ENCODE measurements at regions not wholly inside any gene's neighbourhood (a gene's known extent, or its start where the extent isn't known, plus 50 kb on each side); places are given as distances from the start of the nearest gene placed in this dataset.

DNA sequence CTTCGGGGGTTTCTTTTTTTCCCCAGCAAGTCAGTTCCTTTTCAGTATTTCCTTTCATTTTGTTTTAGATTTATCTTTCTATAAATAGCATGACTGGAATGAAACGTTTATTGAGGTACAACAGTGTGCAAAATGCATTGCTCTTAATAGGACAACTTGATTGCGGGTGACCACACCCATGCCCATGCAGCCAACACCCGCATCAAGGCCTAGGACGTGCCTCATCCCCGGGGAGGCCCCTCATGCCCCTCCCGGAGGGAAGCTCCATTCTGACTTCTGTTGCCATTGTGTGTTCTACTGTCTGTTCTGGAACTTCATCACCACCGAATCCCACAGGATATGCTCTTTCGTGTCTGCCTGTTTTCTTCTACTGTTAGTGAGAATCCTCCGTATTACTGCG lies 82.2 kb downstream of the RPS6KA4 start:
- no peak overlapping the region for H2AFZ ChIP-seq (ENCODE audit: low read length)
- H3K27me3 ChIP-seq (ENCODE audit: insufficient read depth, low read length): peaks cover 9% of the 10 kb centered on the region; the same call in 1 of the 2 replicates
- no peaks in the 10 kb centered on the region for H4K20me1 ChIP-seq (ENCODE audit: insufficient read depth, low read length)
- no peak overlapping the region for H3K4me3 ChIP-seq (ENCODE audit: low read depth, low read length, poor library complexity, severe bottlenecking)
- no peak overlapping the region for H3K4me2 ChIP-seq (ENCODE audit: low read length)
- H3K9me2 ChIP-seq (ENCODE audit: low read depth, low read length): no peaks in the 10 kb centered on the region
- TF ChIP-seq EZH2 (IDR thresholded peaks at IDR 0.05; ENCODE audit: borderline replicate concordance, low read length): no peak
- TF ChIP-seq, protein P1, sequence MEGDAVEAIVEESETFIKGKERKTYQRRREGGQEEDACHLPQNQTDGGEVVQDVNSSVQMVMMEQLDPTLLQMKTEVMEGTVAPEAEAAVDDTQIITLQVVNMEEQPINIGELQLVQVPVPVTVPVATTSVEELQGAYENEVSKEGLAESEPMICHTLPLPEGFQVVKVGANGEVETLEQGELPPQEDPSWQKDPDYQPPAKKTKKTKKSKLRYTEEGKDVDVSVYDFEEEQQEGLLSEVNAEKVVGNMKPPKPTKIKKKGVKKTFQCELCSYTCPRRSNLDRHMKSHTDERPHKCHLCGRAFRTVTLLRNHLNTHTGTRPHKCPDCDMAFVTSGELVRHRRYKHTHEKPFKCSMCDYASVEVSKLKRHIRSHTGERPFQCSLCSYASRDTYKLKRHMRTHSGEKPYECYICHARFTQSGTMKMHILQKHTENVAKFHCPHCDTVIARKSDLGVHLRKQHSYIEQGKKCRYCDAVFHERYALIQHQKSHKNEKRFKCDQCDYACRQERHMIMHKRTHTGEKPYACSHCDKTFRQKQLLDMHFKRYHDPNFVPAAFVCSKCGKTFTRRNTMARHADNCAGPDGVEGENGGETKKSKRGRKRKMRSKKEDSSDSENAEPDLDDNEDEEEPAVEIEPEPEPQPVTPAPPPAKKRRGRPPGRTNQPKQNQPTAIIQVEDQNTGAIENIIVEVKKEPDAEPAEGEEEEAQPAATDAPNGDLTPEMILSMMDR (IDR thresholded peaks at IDR 0.05; ENCODE audit: low read length): no peak
- H3K9ac ChIP-seq (ENCODE audit: low read length): no peak overlapping the region
- H3K27ac ChIP-seq (ENCODE audit: low read depth, low read length, poor library complexity, severe bottlenecking): no peak overlapping the region
- H3K36me3 ChIP-seq (ENCODE audit: insufficient read depth, low read length): no peaks in the 10 kb centered on the region
- H3K79me2 ChIP-seq (ENCODE audit: insufficient read depth, low read length): no peaks in the 10 kb centered on the region
- H3F3A ChIP-seq (ENCODE audit: insufficient read depth, low read length): no peaks in the 10 kb centered on the region
- H3K4me1 ChIP-seq (ENCODE audit: insufficient read depth, low read length, severe bottlenecking): no peaks in the 10 kb centered on the region
- no peaks in the 10 kb centered on the region for H3K9me3 ChIP-seq (ENCODE audit: low read length)

DNA sequence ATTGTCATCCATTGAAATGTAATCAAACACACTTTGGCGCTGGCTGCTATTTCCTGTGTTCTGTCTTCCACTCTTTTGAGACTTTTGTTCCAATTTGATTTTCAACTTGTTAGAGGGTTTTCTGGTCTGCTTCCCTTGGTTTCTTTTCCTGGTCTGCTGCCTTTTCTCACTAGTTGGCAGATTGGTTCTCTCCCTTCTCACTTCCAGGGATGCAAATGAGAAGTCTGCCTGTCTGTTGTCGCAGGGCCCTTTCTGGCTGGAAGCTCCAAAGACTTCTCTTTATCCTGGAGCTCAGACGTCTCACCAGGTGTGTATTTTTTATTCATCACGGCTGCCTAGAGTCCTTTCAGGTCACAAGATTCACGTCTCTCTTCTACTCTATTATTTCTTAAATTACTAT lies 84.0 kb downstream of the RPS6KA4 start:
- H3K27me3 ChIP-seq (ENCODE audit: insufficient read depth, low read length): peaks cover 9% of the 10 kb centered on the region; the same call in 1 of the 2 replicates
- no peaks in the 10 kb centered on the region for H3K36me3 ChIP-seq (ENCODE audit: insufficient read depth, low read length)
- no peaks in the 10 kb centered on the region for H3K79me2 ChIP-seq (ENCODE audit: insufficient read depth, low read length)
- H3K4me2 ChIP-seq (ENCODE audit: low read length): no peak overlapping the region
- H3K9me3 ChIP-seq (ENCODE audit: low read length): no peaks in the 10 kb centered on the region
- TF ChIP-seq, protein P1 (IDR thresholded peaks at IDR 0.05; ENCODE audit: low read length): no peak
- no peak for TF ChIP-seq EZH2 (IDR thresholded peaks at IDR 0.05; ENCODE audit: borderline replicate concordance, low read length)
- H3K9me2 ChIP-seq (ENCODE audit: low read depth, low read length): no peaks in the 10 kb centered on the region
- no peak overlapping the region for H3K4me3 ChIP-seq (ENCODE audit: low read depth, low read length, poor library complexity, severe bottlenecking)
- H2AFZ ChIP-seq (ENCODE audit: low read length): no peak overlapping the region
- no peaks in the 10 kb centered on the region for H3F3A ChIP-seq (ENCODE audit: insufficient read depth, low read length)
- no peaks in the 10 kb centered on the region for H3K4me1 ChIP-seq (ENCODE audit: insufficient read depth, low read length, severe bottlenecking)
- no peak overlapping the region for H3K9ac ChIP-seq (ENCODE audit: low read length)
- H3K27ac ChIP-seq (ENCODE audit: low read depth, low read length, poor library complexity, severe bottlenecking): no peak overlapping the region
- H4K20me1 ChIP-seq (ENCODE audit: insufficient read depth, low read length): no peaks in the 10 kb centered on the region

DNA sequence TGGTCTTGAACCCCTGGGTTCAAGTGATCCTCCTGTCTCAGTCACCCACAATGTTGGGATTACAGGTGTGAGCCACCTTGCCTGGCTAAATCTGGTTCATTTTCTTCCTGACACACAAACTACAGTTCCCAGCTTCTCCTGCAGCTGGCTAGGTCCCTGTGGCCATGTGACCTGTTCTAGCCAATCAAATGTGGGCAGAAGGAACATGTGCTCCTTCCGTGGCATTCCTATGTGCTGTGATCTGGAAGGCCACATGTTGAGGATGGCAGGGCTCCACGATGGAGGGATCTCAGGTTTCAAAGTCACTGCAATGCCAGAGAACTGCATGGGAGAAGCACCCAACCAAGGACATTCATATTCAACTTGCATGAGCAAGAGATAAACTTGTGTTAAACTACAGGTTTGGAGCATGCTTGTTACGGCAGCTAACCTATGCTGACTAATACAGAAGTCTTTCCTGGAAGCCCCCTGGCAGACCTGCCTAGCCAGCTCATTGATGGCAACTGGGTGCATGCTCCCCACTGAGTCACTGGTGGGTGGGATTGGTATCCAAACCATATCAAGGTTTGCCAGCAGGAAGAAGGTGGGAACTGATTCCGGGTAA lies 86.0 kb downstream of the RPS6KA4 start:
- no peak overlapping the region for H3K9ac ChIP-seq (ENCODE audit: low read length)
- TF ChIP-seq, protein P1 (IDR thresholded peaks at IDR 0.05; ENCODE audit: low read length): no peak
- no peaks in the 10 kb centered on the region for H4K20me1 ChIP-seq (ENCODE audit: insufficient read depth, low read length)
- no peaks in the 10 kb centered on the region for H3K9me3 ChIP-seq (ENCODE audit: low read length)
- no peak overlapping the region for H3K4me2 ChIP-seq (ENCODE audit: low read length)
- no peak overlapping the region for H3K27ac ChIP-seq (ENCODE audit: low read depth, low read length, poor library complexity, severe bottlenecking)
- H3F3A ChIP-seq (ENCODE audit: insufficient read depth, low read length): no peaks in the 10 kb centered on the region
- H3K4me3 ChIP-seq (ENCODE audit: low read depth, low read length, poor library complexity, severe bottlenecking): no peak overlapping the region
- H3K4me1 ChIP-seq (ENCODE audit: insufficient read depth, low read length, severe bottlenecking): peaks cover 11% of the 10 kb centered on the region
- H3K79me2 ChIP-seq (ENCODE audit: insufficient read depth, low read length): no peaks in the 10 kb centered on the region
- no peaks in the 10 kb centered on the region for H3K36me3 ChIP-seq (ENCODE audit: insufficient read depth, low read length)
- peaks cover 8% of the 10 kb centered on the region for H3K27me3 ChIP-seq (ENCODE audit: insufficient read depth, low read length)
- H2AFZ ChIP-seq (ENCODE audit: low read length): no peak overlapping the region
- no peaks in the 10 kb centered on the region for H3K9me2 ChIP-seq (ENCODE audit: low read depth, low read length)
